Transverse colon (tissue), 4 donors: ENCODE measurements at regions not wholly inside any gene's neighbourhood (a gene's known extent, or its start where the extent isn't known, plus 50 kb on each side); places are given as distances from the start of the nearest gene placed in this dataset.

Source experiments
- DNase-seq: peaks from one replicate; pipeline ENCODE4 v3.0.0-alpha.2; 2019
- H3K27ac ChIP-seq, 4 donors: fragments of 200-600 bp; sonication (generic); 2 replicates each; pipeline ENCODE4 v1.5.1; 2016 to 2018; ENCODE audit warnings: inconsistent platforms in 4 of 4
- H3K27me3 ChIP-seq: fragments of 200-600 bp; sonication (generic); 2 replicates; pipeline ENCODE4 v1.5.1; 2017; ENCODE audit warnings: inconsistent platforms
- H3K36me3 ChIP-seq, 4 donors: fragments of 200-600 bp; sonication (generic); 2 replicates each; pipeline ENCODE4 v1.5.1; 2017 to 2019; ENCODE audit warnings: inconsistent platforms in 4 of 4
- H3K4me1 ChIP-seq, 4 donors: fragments of 200-600 bp; sonication (generic); 2 replicates each; pipeline ENCODE4 v1.5.1; 2017 to 2020; ENCODE audit warnings: inconsistent platforms in 4 of 4
- H3K4me3 ChIP-seq, 4 donors: fragments of 200-600 bp; sonication (generic); 1 replicate in 1 of 4; 2 replicates in 3 of 4; pipeline versions ENCODE4 v1.5.1 to v1.6.1; 2017 to 2019; ENCODE audit warnings: inconsistent platforms in 4 of 4
- H3K9me3 ChIP-seq, 2 donors: fragments of 200-600 bp; sonication (generic); 2 replicates each; pipeline ENCODE4 v1.5.1; 2017 to 2019; ENCODE audit warnings: inconsistent platforms in 2 of 2
- EP300 ChIP-seq: sonication (generic); formaldehyde crosslinking; IDR thresholded peaks from one replicate; pipeline ENCODE4 v1.6.1; 2017; ENCODE audit warnings: antibody characterized with exemption, low read depth
- POLR2A ChIP-seq: fragments of 450-650 bp; IDR thresholded peaks from one replicate; pipeline ENCODE4 v1.6.1; 2016; ENCODE audit warnings: antibody characterized with exemption, mild to moderate bottlenecking, moderate library complexity
- POLR2AphosphoS5 ChIP-seq, 3 donors: sonication (generic); formaldehyde crosslinking; IDR thresholded peaks; one replicate each; pipeline ENCODE4 v1.6.1; 2016; ENCODE audit warnings: antibody characterized with exemption in 3 of 3
- WGBS, 2 donors: methylation state at CpG; one replicate each; pipeline ENCODE4 v1.1.5; 2018; ENCODE audit warnings: low coverage in 1 of 2; 5-methylcytosine and 5-hydroxymethylcytosine counted together
- in situ Hi-C, 4 donors: fragments of 200-750 bp; cut with MboI; loops; one replicate each; pipeline versions ENCODE4 v1.15.0 to v1.15.1; 2017; ENCODE audit warnings: low sequenced_read_pairs in 3 of 4, low pct_ligation_motif_present in 1 of 4, low pct_unique_long_range_greater_than_20kb in 1 of 4
- intact Hi-C: fragments of 100-400 bp; cut with DNase I; formaldehyde crosslinking; loops from one replicate; pipeline ENCODE4 v1.15.1; 2023; ENCODE audit warnings: low total_unique reads
- TF ChIP-seq, protein P1 (sequence below), 5 experiments: fragments of 200-600 bp in 3 of 5; fragments of 450-650 bp in 2 of 5; sonication (generic) in 3 of 5; IDR thresholded peaks; 1 replicate in 2 of 5; 2 replicates in 3 of 5; pipeline ENCODE4 v1.5.1; 2016 to 2017; ENCODE audit warnings: antibody characterized with exemption in 5 of 5, inconsistent platforms in 3 of 5, mild to moderate bottlenecking in 2 of 5, moderate library complexity in 1 of 5

GRCh38 chr2:83874712-83875430, 584.2 kb downstream of the SUCLG1 start:
- Histone ChIP-seq H3K4me3 (no peak overlapping the region), H3K27me3 (no peaks in the 10 kb centered on the region), H3K36me3 (no peaks in the 10 kb centered on the region), H3K4me1 (no peaks in the 10 kb centered on the region), H3K9me3 (no peaks in the 10 kb centered on the region), H3K27ac (no peak overlapping the region)
- in situ Hi-C loops = no loop called here
- no peak for DNase-seq
- intact Hi-C loops = no loop called here
- WGBS, 2 donors = 87 to 90% methylated on average over 5 to 14 of the region's 14 CpGs
- TF ChIP-seq, protein P1, sequence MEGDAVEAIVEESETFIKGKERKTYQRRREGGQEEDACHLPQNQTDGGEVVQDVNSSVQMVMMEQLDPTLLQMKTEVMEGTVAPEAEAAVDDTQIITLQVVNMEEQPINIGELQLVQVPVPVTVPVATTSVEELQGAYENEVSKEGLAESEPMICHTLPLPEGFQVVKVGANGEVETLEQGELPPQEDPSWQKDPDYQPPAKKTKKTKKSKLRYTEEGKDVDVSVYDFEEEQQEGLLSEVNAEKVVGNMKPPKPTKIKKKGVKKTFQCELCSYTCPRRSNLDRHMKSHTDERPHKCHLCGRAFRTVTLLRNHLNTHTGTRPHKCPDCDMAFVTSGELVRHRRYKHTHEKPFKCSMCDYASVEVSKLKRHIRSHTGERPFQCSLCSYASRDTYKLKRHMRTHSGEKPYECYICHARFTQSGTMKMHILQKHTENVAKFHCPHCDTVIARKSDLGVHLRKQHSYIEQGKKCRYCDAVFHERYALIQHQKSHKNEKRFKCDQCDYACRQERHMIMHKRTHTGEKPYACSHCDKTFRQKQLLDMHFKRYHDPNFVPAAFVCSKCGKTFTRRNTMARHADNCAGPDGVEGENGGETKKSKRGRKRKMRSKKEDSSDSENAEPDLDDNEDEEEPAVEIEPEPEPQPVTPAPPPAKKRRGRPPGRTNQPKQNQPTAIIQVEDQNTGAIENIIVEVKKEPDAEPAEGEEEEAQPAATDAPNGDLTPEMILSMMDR (IDR thresholded peaks at IDR 0.05) = no peak
- TF ChIP-seq POLR2AphosphoS5 (IDR thresholded peaks at IDR 0.05) (no peak), EP300 (no peak), POLR2A (no peak)

DNA sequence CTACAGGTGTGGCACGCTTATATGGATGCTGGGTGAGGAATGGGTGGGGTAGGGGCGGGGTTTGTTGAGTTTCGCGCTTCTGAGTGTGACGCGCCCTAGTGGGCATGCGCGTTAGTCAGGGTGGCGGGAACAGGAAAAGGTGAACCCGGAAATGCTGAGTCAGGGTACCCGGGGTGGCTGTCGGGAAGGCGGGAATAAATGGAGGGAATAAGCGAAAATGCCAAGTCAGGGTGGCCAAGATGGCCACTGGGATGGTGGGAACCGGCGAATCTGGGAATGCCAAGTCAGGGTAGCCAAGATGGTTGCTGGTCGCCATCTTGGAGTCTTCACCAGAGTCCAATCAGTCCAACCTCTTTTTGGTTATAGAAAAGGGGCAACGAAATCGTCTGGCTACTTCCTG, 585.0 kb downstream of the SUCLG1 start:
- WGBS, 2 donors = 89 to 92% methylated on average over 7 to 19 of the region's 19 CpGs
- intact Hi-C loops = no loop called here
- no peak overlapping the region for H3K27ac ChIP-seq
- H3K27me3 ChIP-seq = no peaks in the 10 kb centered on the region
- H3K36me3 ChIP-seq = no peaks in the 10 kb centered on the region
- H3K4me3 ChIP-seq = no peak overlapping the region
- no peaks in the 10 kb centered on the region for H3K4me1 ChIP-seq
- in situ Hi-C loops = no loop called here
- TF ChIP-seq POLR2AphosphoS5 (IDR thresholded peaks at IDR 0.05) (no peak), EP300 (no peak), POLR2A (no peak)
- TF ChIP-seq, protein P1 (IDR thresholded peaks at IDR 0.05) = no peak
- DNase-seq = no peak
- H3K9me3 ChIP-seq = no peaks in the 10 kb centered on the region

DNA sequence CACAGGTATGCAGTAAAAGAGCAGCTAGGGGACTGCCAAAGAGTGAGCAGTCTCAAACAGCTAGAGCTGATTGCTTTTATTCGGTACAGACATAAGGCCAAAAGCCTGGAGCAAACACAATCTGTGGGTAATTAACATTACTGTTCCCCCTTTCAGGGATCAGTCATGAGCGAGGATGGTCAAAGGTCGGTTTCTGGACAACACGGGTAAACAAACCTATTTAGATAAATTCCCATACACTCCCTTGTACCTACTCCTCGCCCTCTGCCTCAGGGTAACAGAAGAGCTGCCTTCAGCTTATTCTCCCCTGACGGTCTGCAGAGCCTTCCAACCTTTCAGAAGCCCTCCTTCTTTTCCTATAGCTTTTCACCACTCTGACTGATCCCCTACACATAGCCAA, 586.0 kb downstream of the SUCLG1 start:
- no peak for TF ChIP-seq POLR2A
- TF ChIP-seq EP300 = no peak
- no peak for TF ChIP-seq POLR2AphosphoS5 (IDR thresholded peaks at IDR 0.05)
- TF ChIP-seq, protein P1 (IDR thresholded peaks at IDR 0.05) = no peak
- Histone ChIP-seq H3K36me3 (no peaks in the 10 kb centered on the region), H3K4me3 (no peak overlapping the region), H3K4me1 (no peaks in the 10 kb centered on the region), H3K9me3 (no peaks in the 10 kb centered on the region), H3K27ac (no peak overlapping the region), H3K27me3 (no peaks in the 10 kb centered on the region)
- in situ Hi-C loops = no loop called here
- WGBS, 2 donors = 69% methylated on average over 6 of the region's 6 CpGs
- no peak for DNase-seq
- intact Hi-C loops = no loop called here

GRCh38 chr2:83866211-83866610, 592.9 kb downstream of the SUCLG1 start:
- DNase-seq = no peak
- 91 to 96% methylated on average over 3 of the region's 3 CpGs for WGBS, 2 donors
- H3K4me3 ChIP-seq = no peak overlapping the region
- TF ChIP-seq EP300 = no peak
- TF ChIP-seq, protein P1 (IDR thresholded peaks at IDR 0.05) = no peak
- TF ChIP-seq POLR2AphosphoS5 (IDR thresholded peaks at IDR 0.05) = no peak
- TF ChIP-seq POLR2A = no peak
- no peaks in the 10 kb centered on the region for H3K36me3 ChIP-seq
- no peaks in the 10 kb centered on the region for H3K9me3 ChIP-seq
- intact Hi-C loops (no loop called here), in situ Hi-C loops (no loop called here)
- no peaks in the 10 kb centered on the region for H3K4me1 ChIP-seq
- H3K27me3 ChIP-seq = no peaks in the 10 kb centered on the region
- no peak overlapping the region for H3K27ac ChIP-seq
